ENCODE measurements at regions not wholly inside any gene's neighbourhood (a gene's known extent, or its start where the extent isn't known, plus 50 kb on each side); places are given as distances from the start of the nearest gene placed in this dataset.
"Not testable (repeated sequence)": the region's sequence is repeated elsewhere in the genome, so short reads cannot be mapped to it uniquely, and the experiment has no call there.

- Histone ChIP-seq H3K9ac (ENCODE audit: extremely low read depth, low read length, poor library complexity, severe bottlenecking) (no peak overlapping the region), H3K4me1 (ENCODE audit: control insufficient read depth, insufficient read depth, low read length) (no peaks in the 10 kb centered on the region), H3K4me3 (ENCODE audit: low read length) (no peak overlapping the region), H3K27ac (ENCODE audit: low read depth, low read length) (no peak overlapping the region), H3K9me3 (ENCODE audit: control insufficient read depth, low read length) (no peaks in the 10 kb centered on the region), H3K36me3 (ENCODE audit: control insufficient read depth, insufficient read depth, low read length) (no peaks in the 10 kb centered on the region), H3K27me3 (ENCODE audit: control insufficient read depth, insufficient read depth, low read length, poor library complexity, severe bottlenecking) (no peaks in the 10 kb centered on the region)
- Mint-ChIP-seq H3K36me3 (ENCODE audit: low read depth) (no peaks in the 10 kb centered on the region), H3K27me3 (ENCODE audit: insufficient read depth) (no peaks in the 10 kb centered on the region), H3K4me1 (no peaks in the 10 kb centered on the region), H3K27ac (no peak overlapping the region), H3K9me3 (no peaks in the 10 kb centered on the region), H3K4me3 (no peak overlapping the region)
- WGBS, 2 experiments (ENCODE audit: insufficient coverage in 1 of 2, insufficient read length in 1 of 2): 86 to 92% methylated on average over 3 to 6 of the region's 6 CpGs
- TF ChIP-seq, protein P1, sequence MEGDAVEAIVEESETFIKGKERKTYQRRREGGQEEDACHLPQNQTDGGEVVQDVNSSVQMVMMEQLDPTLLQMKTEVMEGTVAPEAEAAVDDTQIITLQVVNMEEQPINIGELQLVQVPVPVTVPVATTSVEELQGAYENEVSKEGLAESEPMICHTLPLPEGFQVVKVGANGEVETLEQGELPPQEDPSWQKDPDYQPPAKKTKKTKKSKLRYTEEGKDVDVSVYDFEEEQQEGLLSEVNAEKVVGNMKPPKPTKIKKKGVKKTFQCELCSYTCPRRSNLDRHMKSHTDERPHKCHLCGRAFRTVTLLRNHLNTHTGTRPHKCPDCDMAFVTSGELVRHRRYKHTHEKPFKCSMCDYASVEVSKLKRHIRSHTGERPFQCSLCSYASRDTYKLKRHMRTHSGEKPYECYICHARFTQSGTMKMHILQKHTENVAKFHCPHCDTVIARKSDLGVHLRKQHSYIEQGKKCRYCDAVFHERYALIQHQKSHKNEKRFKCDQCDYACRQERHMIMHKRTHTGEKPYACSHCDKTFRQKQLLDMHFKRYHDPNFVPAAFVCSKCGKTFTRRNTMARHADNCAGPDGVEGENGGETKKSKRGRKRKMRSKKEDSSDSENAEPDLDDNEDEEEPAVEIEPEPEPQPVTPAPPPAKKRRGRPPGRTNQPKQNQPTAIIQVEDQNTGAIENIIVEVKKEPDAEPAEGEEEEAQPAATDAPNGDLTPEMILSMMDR (conservative IDR thresholded peaks at IDR 0.05): no peak
- DNase-seq: no peak
These were observed 124.1 kb upstream of the MYT1L start for GRCh38 chr2:2455151-2455550.

DNA sequence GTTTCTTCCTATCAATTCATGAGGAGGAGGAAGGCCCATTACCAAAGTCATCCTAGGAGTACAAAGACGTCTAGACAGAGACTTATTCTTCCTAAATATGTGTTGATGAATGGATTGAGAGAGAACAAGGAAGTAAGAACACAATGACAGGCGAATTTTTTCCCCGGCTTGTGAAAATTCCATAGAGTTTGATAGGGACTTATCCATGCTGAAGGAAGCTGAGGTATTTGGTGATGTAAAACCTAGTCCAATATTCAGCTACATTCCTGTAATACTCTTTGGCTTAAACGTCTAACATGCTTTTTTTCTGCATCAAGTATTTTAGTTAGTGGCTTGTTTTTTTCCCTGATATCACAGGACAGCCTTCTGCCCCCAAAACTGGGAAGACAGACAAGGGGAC is 121.9 kb upstream of the MYT1L start:
- no peak overlapping the region for H3K4me3 ChIP-seq (ENCODE audit: low read length)
- 97 to 100% methylated on average over 3 to 4 of the region's 4 CpGs for WGBS, 2 experiments (ENCODE audit: insufficient coverage in 1 of 2, insufficient read length in 1 of 2)
- no peaks in the 10 kb centered on the region for H3K27me3 ChIP-seq (ENCODE audit: control insufficient read depth, insufficient read depth, low read length, poor library complexity, severe bottlenecking)
- H3K4me1 ChIP-seq (ENCODE audit: control insufficient read depth, insufficient read depth, low read length): no peaks in the 10 kb centered on the region
- Mint-ChIP-seq H3K36me3 (ENCODE audit: low read depth) (no peaks in the 10 kb centered on the region), H3K4me1 (no peaks in the 10 kb centered on the region), H3K27ac (no peak overlapping the region), H3K27me3 (ENCODE audit: insufficient read depth) (no peaks in the 10 kb centered on the region), H3K9me3 (no peaks in the 10 kb centered on the region), H3K4me3 (no peak overlapping the region)
- no peaks in the 10 kb centered on the region for H3K36me3 ChIP-seq (ENCODE audit: control insufficient read depth, insufficient read depth, low read length)
- no peak for DNase-seq
- no peak overlapping the region for H3K9ac ChIP-seq (ENCODE audit: extremely low read depth, low read length, poor library complexity, severe bottlenecking)
- H3K27ac ChIP-seq (ENCODE audit: low read depth, low read length): no peak overlapping the region
- TF ChIP-seq, protein P1 (conservative IDR thresholded peaks at IDR 0.05): no peak
- no peaks in the 10 kb centered on the region for H3K9me3 ChIP-seq (ENCODE audit: control insufficient read depth, low read length)

DNA sequence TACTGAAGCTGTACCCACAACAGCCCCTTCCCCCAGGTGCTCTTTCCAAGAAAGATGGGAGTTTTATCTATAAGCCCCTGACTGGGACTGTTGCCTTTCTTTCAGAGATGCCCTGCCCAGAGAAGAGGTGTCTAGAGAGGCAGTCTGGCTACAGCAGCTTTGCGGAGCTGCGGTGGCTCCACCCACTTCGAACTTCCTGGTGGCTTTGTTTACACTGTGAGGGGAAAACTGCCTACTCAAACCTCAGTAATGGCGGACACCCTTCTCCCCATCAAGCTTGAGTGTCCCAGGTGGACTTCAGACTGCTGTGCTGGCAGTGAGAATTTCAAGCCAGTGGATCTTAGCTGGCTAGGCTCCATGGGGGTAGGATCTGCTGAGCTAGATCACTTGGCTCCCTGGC is 120.2 kb upstream of the MYT1L start:
- H3K36me3 Mint-ChIP-seq (ENCODE audit: low read depth); H3K27ac Mint-ChIP-seq; H3K27me3 Mint-ChIP-seq (ENCODE audit: insufficient read depth); H3K27ac ChIP-seq (ENCODE audit: low read depth, low read length); H3K9me3 Mint-ChIP-seq; H3K9ac ChIP-seq (ENCODE audit: extremely low read depth, low read length, poor library complexity, severe bottlenecking); H3K27me3 ChIP-seq (ENCODE audit: control insufficient read depth, insufficient read depth, low read length, poor library complexity, severe bottlenecking); DNase-seq; H3K4me1 ChIP-seq (ENCODE audit: control insufficient read depth, insufficient read depth, low read length); H3K4me3 ChIP-seq (ENCODE audit: low read length); H3K4me3 Mint-ChIP-seq; H3K36me3 ChIP-seq (ENCODE audit: control insufficient read depth, insufficient read depth, low read length); H3K4me1 Mint-ChIP-seq; H3K9me3 ChIP-seq (ENCODE audit: control insufficient read depth, low read length): not testable (repeated sequence)
- WGBS, 2 experiments (ENCODE audit: insufficient coverage in 1 of 2, insufficient read length in 1 of 2): 60 to 89% methylated on average over 1 to 4 of the region's 4 CpGs

- Histone ChIP-seq H3K9me3 (ENCODE audit: control insufficient read depth, low read length) (no peaks in the 10 kb centered on the region), H3K27ac (ENCODE audit: low read depth, low read length) (no peak overlapping the region), H3K4me1 (ENCODE audit: control insufficient read depth, insufficient read depth, low read length) (no peaks in the 10 kb centered on the region), H3K4me3 (ENCODE audit: low read length) (no peak overlapping the region), H3K27me3 (ENCODE audit: control insufficient read depth, insufficient read depth, low read length, poor library complexity, severe bottlenecking) (no peaks in the 10 kb centered on the region), H3K36me3 (ENCODE audit: control insufficient read depth, insufficient read depth, low read length) (no peaks in the 10 kb centered on the region), H3K9ac (ENCODE audit: extremely low read depth, low read length, poor library complexity, severe bottlenecking) (no peak overlapping the region)
- H3K27me3 Mint-ChIP-seq (ENCODE audit: insufficient read depth): no peaks in the 10 kb centered on the region
- no peak overlapping the region for H3K4me3 Mint-ChIP-seq
- 92 to 100% methylated on average over 2 to 4 of the region's 4 CpGs for WGBS, 2 experiments (ENCODE audit: insufficient coverage in 1 of 2, insufficient read length in 1 of 2)
- no peaks in the 10 kb centered on the region for H3K9me3 Mint-ChIP-seq
- DNase-seq: no peak
- H3K27ac Mint-ChIP-seq: no peak overlapping the region
- no peaks in the 10 kb centered on the region for H3K36me3 Mint-ChIP-seq (ENCODE audit: low read depth)
- H3K4me1 Mint-ChIP-seq: no peaks in the 10 kb centered on the region
- TF ChIP-seq, protein P1 (conservative IDR thresholded peaks at IDR 0.05): no peak
These were observed 117.1 kb upstream of the MYT1L start for GRCh38 chr2:2448178-2448577.
